Endothelial cell (in vitro differentiated cells): ENCODE measurements at regions not wholly inside any gene's neighbourhood (a gene's known extent, or its start where the extent isn't known, plus 50 kb on each side); places are given as distances from the start of the nearest gene placed in this dataset.

ENCODE experiments used
- DNase-seq: peaks from one replicate; pipeline ENCODE4 v3.0.0; 2021; ENCODE audit warnings: low spot score
- H3K27ac Mint-ChIP-seq: one replicate; pipeline ENCODE4 v1.8.0; 2021; ENCODE audit warnings: mixed read lengths, inconsistent platforms; ENCODE audit not compliant: unreplicated experiment
- H3K27me3 Mint-ChIP-seq: one replicate; pipeline ENCODE4 v1.8.0; 2021; ENCODE audit warnings: mild to moderate bottlenecking, moderate library complexity, mixed read lengths, inconsistent platforms; ENCODE audit not compliant: unreplicated experiment
- H3K36me3 Mint-ChIP-seq: one replicate; pipeline ENCODE4 v1.8.0; 2021; ENCODE audit warnings: mild to moderate bottlenecking, low read depth, mixed read lengths, inconsistent platforms; ENCODE audit not compliant: unreplicated experiment
- H3K4me1 Mint-ChIP-seq: one replicate; pipeline ENCODE4 v1.8.0; 2021; ENCODE audit warnings: mild to moderate bottlenecking, mixed read lengths, inconsistent platforms; ENCODE audit not compliant: unreplicated experiment
- H3K4me3 Mint-ChIP-seq: one replicate; pipeline ENCODE4 v1.8.0; 2021; ENCODE audit warnings: mild to moderate bottlenecking, mixed read lengths, inconsistent platforms; ENCODE audit not compliant: unreplicated experiment
- H3K9me3 Mint-ChIP-seq: one replicate; pipeline ENCODE4 v1.8.0; 2021; ENCODE audit warnings: mixed read lengths, inconsistent platforms; ENCODE audit not compliant: unreplicated experiment
- CTCF ChIP-seq: fragments of 200-600 bp; sonication (generic); IDR thresholded peaks from one replicate; pipeline ENCODE4 v1.5.0; 2021; ENCODE audit warnings: antibody characterized with exemption; ENCODE audit not compliant: unreplicated experiment

DNA sequence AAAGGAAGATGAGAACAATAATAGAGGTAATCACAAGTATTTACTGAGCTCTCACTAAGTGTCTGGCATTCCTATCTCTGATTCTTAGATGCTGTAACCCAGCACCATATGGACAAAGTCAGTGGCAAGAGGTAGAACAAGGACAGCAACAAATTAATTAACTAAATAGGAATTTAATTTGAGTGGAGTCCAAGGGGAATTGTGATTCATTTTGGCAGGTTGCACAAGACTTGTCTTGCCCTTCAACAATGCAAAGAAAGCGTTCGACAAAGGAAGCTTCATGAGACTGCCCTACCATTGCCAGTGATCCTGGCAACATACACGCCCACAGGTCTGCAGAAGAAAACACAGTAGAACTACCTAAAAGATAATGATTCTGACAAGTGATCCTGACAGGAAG lies 221.6 kb downstream of the RBM43 start:
- H3K27ac Mint-ChIP-seq = no peak overlapping the region
- H3K36me3 Mint-ChIP-seq = no peaks in the 10 kb centered on the region
- DNase-seq = no peak

GRCh38 chr2:151038516-151038915 lies 223.1 kb downstream of the RBM43 start:
- no peak overlapping the region for H3K4me3 Mint-ChIP-seq
- H3K9me3 Mint-ChIP-seq = no peaks in the 10 kb centered on the region
- TF ChIP-seq CTCF = no peak
- H3K36me3 Mint-ChIP-seq = no peaks in the 10 kb centered on the region
- no peak overlapping the region for H3K27ac Mint-ChIP-seq
- H3K27me3 Mint-ChIP-seq = no peaks in the 10 kb centered on the region
- H3K4me1 Mint-ChIP-seq = no peaks in the 10 kb centered on the region
- DNase-seq = no peak

More for the DNA sequence above, 221.6 kb downstream of the RBM43 start:
- H3K4me1 Mint-ChIP-seq = no peaks in the 10 kb centered on the region
- no peaks in the 10 kb centered on the region for H3K27me3 Mint-ChIP-seq
- TF ChIP-seq CTCF = no peak
- H3K9me3 Mint-ChIP-seq = no peaks in the 10 kb centered on the region
- H3K4me3 Mint-ChIP-seq = no peak overlapping the region

DNA sequence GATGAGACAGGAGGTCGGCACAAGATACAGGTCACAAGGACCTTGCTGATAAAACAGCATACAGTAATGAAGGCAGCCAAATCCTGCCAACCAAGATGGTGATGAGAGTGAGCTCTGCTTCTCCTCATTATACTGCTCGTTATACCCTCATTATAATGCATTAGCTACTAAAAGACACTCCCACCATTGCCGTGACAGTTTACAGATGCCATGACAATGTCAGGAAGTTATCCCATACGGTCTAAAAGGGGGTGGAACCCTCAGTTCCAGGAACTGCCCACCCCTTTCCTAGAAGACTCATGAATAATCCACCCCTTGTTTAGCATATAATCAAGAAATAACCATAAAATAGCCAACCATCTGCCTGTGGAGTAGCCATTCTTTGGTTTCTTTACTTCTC lies 224.2 kb downstream of the RBM43 start:
- no peaks in the 10 kb centered on the region for H3K27me3 Mint-ChIP-seq
- no peak for DNase-seq
- no peak overlapping the region for H3K27ac Mint-ChIP-seq
- no peaks in the 10 kb centered on the region for H3K36me3 Mint-ChIP-seq
- no peaks in the 10 kb centered on the region for H3K9me3 Mint-ChIP-seq
- H3K4me3 Mint-ChIP-seq = no peak overlapping the region
- no peak for TF ChIP-seq CTCF
- no peaks in the 10 kb centered on the region for H3K4me1 Mint-ChIP-seq

DNA sequence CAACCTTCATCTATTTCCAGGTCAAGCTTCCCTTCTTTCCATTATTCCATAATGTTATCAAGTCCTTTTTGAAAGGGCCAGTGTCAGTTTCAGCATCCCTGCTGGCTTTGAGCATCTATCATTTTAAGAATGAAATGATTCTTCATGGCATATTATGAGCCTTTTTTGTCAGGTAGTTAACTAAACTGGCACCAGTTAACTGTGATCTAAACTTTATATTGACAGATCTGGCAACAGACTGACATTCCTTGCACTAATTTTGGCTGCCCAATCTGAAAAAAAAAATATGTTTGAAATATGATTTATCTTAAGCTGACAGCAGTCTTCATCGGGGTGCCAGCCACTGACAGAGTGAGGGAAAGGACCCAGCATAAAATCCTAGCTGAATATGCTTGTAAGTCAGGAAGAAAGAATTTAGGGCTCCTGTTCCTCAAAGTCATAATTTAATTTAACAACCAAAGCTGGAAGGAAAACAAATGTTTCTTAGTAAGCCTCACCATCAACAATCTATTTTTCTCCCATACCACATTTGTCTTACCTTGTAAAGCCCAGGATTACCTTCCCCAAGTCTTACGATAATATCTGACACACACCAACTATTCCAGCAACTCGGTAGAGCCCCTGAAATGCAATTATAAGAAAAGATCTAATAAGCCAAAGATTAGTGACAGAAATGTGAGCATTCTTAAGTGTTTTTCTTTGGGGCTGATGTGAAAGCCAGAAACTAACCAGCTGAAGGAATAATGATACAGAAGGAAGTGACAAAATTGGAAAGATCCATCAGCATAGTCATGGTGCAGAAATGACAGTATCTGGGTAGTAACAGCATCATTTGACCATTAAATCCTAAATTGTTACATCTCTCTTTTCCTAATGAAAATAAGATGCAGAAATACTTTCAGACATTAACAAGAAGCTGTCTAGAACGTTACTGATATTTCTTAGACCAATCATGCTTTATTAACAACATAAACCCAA lies 228.1 kb downstream of the RBM43 start:
- TF ChIP-seq CTCF = no peak
- H3K4me3 Mint-ChIP-seq = no peak overlapping the region
- H3K27me3 Mint-ChIP-seq = no peaks in the 10 kb centered on the region
- no peak overlapping the region for H3K27ac Mint-ChIP-seq
- no peaks in the 10 kb centered on the region for H3K4me1 Mint-ChIP-seq
- no peaks in the 10 kb centered on the region for H3K36me3 Mint-ChIP-seq
- no peaks in the 10 kb centered on the region for H3K9me3 Mint-ChIP-seq
- DNase-seq = no peak

DNA sequence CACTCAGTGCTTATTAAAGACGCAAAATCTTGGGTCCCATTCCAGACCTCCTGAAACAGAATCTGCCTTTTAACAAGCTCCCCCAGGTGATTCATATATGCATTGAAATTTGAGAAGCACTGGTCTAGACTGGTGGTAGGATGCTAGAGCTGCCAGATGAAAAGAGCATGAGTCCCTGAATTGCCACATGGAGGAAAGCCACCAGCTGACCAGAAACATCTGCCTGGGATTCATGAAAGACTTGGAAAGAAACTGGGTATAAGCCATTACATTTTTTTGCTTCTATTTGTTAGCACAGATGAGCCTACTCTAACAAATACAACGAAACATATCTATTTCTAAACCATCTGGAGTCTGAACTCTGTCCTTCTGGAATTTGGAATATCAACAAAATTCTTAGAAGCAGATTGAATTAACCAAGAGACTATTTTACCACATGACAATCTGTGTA lies 228.9 kb downstream of the RBM43 start:
- DNase-seq = no peak
- H3K36me3 Mint-ChIP-seq = no peaks in the 10 kb centered on the region
- H3K4me1 Mint-ChIP-seq = no peaks in the 10 kb centered on the region
- no peaks in the 10 kb centered on the region for H3K27me3 Mint-ChIP-seq
- no peak for TF ChIP-seq CTCF
- no peak overlapping the region for H3K27ac Mint-ChIP-seq
- H3K9me3 Mint-ChIP-seq = no peaks in the 10 kb centered on the region
- no peak overlapping the region for H3K4me3 Mint-ChIP-seq
